ENCODE measurements at regions not wholly inside any gene's neighbourhood (a gene's known extent, or its start where the extent isn't known, plus 50 kb on each side); places are given as distances from the start of the nearest gene placed in this dataset.
A peak's percentile ranks its signal among the peaks of the same experiment; 100 is the strongest.

DNA sequence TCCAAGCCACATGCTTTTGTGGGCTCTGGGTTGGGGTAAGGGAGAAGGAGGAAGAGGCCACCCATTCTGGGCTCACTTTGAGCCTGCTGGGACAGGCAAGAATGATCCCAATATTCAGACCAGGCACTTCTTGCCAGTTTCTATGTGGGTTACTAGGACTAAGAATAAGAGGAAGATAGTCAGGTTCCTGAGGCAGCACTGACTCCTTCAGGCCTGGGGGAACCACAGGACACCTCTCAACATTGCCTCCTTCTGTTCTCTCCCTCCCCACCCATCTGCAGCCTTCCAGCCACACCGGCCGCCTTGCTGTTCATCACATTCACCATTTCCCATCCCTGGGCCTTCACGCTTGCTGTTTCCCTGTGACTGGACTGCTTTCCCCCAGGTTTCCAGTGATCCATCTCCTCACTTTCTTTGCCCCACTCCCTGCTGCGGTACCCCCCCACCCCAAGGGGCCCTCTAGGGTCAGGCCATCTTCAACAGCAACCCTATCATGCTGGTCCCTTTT is 69.2 kb upstream of the SIRPA start:
- no peak for DNase-seq (ENCODE audit: low spot score)
- H3K36me3 Mint-ChIP-seq (ENCODE audit: low read depth, unreplicated experiment) = peaks cover 5% of the 10 kb centered on the region
- H3K9me3 Mint-ChIP-seq (ENCODE audit: unreplicated experiment) = no peaks in the 10 kb centered on the region
- no peak overlapping the region for H3K4me3 Mint-ChIP-seq (ENCODE audit: unreplicated experiment)
- H3K27me3 Mint-ChIP-seq (ENCODE audit: unreplicated experiment) = peaks cover 13% of the 10 kb centered on the region
- TF ChIP-seq, protein P1, sequence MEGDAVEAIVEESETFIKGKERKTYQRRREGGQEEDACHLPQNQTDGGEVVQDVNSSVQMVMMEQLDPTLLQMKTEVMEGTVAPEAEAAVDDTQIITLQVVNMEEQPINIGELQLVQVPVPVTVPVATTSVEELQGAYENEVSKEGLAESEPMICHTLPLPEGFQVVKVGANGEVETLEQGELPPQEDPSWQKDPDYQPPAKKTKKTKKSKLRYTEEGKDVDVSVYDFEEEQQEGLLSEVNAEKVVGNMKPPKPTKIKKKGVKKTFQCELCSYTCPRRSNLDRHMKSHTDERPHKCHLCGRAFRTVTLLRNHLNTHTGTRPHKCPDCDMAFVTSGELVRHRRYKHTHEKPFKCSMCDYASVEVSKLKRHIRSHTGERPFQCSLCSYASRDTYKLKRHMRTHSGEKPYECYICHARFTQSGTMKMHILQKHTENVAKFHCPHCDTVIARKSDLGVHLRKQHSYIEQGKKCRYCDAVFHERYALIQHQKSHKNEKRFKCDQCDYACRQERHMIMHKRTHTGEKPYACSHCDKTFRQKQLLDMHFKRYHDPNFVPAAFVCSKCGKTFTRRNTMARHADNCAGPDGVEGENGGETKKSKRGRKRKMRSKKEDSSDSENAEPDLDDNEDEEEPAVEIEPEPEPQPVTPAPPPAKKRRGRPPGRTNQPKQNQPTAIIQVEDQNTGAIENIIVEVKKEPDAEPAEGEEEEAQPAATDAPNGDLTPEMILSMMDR (IDR thresholded peaks at IDR 0.05; ENCODE audit: unreplicated experiment) = no peak
- H3K27ac Mint-ChIP-seq (ENCODE audit: unreplicated experiment) = peak overlapping the region; percentile 32
- H3K4me1 Mint-ChIP-seq (ENCODE audit: unreplicated experiment) = peaks cover 53% of the 10 kb centered on the region

GRCh38 chr20:1825507-1825906 is 69.7 kb upstream of the SIRPA start:
- TF ChIP-seq, protein P1 (IDR thresholded peaks at IDR 0.05; ENCODE audit: unreplicated experiment) = no peak
- Mint-ChIP-seq H3K27me3 (ENCODE audit: unreplicated experiment) (peaks cover 13% of the 10 kb centered on the region), H3K36me3 (ENCODE audit: low read depth, unreplicated experiment) (peaks cover 5% of the 10 kb centered on the region), H3K4me3 (ENCODE audit: unreplicated experiment) (no peak overlapping the region), H3K27ac (ENCODE audit: unreplicated experiment) (peak overlapping the region; percentile 61), H3K9me3 (ENCODE audit: unreplicated experiment) (no peaks in the 10 kb centered on the region), H3K4me1 (ENCODE audit: unreplicated experiment) (peaks cover 55% of the 10 kb centered on the region)
- no peak for DNase-seq (ENCODE audit: low spot score)

GRCh38 chr20:1824834-1825233 is 70.4 kb upstream of the SIRPA start:
- H3K27me3 Mint-ChIP-seq (ENCODE audit: unreplicated experiment) = peaks cover 13% of the 10 kb centered on the region
- peak overlapping the region; percentile 81 for H3K27ac Mint-ChIP-seq (ENCODE audit: unreplicated experiment)
- H3K4me1 Mint-ChIP-seq (ENCODE audit: unreplicated experiment) = peaks cover 60% of the 10 kb centered on the region
- no peak for DNase-seq (ENCODE audit: low spot score)
- H3K9me3 Mint-ChIP-seq (ENCODE audit: unreplicated experiment) = no peaks in the 10 kb centered on the region
- TF ChIP-seq, protein P1 (IDR thresholded peaks at IDR 0.05; ENCODE audit: unreplicated experiment) = no peak
- no peak overlapping the region for H3K4me3 Mint-ChIP-seq (ENCODE audit: unreplicated experiment)
- H3K36me3 Mint-ChIP-seq (ENCODE audit: low read depth, unreplicated experiment) = peaks cover 5% of the 10 kb centered on the region

GRCh38 chr20:1824181-1824580 is 71.0 kb upstream of the SIRPA start:
- TF ChIP-seq, protein P1 (IDR thresholded peaks at IDR 0.05; ENCODE audit: unreplicated experiment) = no peak
- peak overlapping the region; percentile 81 for H3K27ac Mint-ChIP-seq (ENCODE audit: unreplicated experiment)

GRCh38 chr20:1823450-1823844 is 71.8 kb upstream of the SIRPA start:
- Mint-ChIP-seq H3K9me3 (ENCODE audit: unreplicated experiment) (no peaks in the 10 kb centered on the region), H3K4me1 (ENCODE audit: unreplicated experiment) (peaks cover 66% of the 10 kb centered on the region), H3K4me3 (ENCODE audit: unreplicated experiment) (no peak overlapping the region), H3K27ac (ENCODE audit: unreplicated experiment) (no peak overlapping the region), H3K27me3 (ENCODE audit: unreplicated experiment) (peaks cover 18% of the 10 kb centered on the region), H3K36me3 (ENCODE audit: low read depth, unreplicated experiment) (peaks cover 5% of the 10 kb centered on the region)
- no peak for DNase-seq (ENCODE audit: low spot score)
- TF ChIP-seq, protein P1 (IDR thresholded peaks at IDR 0.05; ENCODE audit: unreplicated experiment) = no peak

More at GRCh38 chr20:1824181-1824580, 71.0 kb upstream of the SIRPA start:
- peaks cover 5% of the 10 kb centered on the region for H3K36me3 Mint-ChIP-seq (ENCODE audit: low read depth, unreplicated experiment)
- H3K27me3 Mint-ChIP-seq (ENCODE audit: unreplicated experiment) = peaks cover 15% of the 10 kb centered on the region
- H3K4me1 Mint-ChIP-seq (ENCODE audit: unreplicated experiment) = peaks cover 61% of the 10 kb centered on the region
- no peak overlapping the region for H3K4me3 Mint-ChIP-seq (ENCODE audit: unreplicated experiment)
- no peak for DNase-seq (ENCODE audit: low spot score)
- H3K9me3 Mint-ChIP-seq (ENCODE audit: unreplicated experiment) = no peaks in the 10 kb centered on the region

Measured in endothelial cell (in vitro differentiated cells).